HG03354 (cell line): ENCODE measurements at regions not wholly inside any gene's neighbourhood (a gene's known extent, or its start where the extent isn't known, plus 50 kb on each side); places are given as distances from the start of the nearest gene placed in this dataset.

Experiments used
- ATAC-seq: cut with Tn5 transposase; IDR thresholded peaks from one replicate; pipeline ENCODE4 v1.9.1; 2021; ENCODE audit warnings: mild to moderate bottlenecking; ENCODE audit not compliant: unreplicated experiment, poor library complexity, severe bottlenecking

DNA sequence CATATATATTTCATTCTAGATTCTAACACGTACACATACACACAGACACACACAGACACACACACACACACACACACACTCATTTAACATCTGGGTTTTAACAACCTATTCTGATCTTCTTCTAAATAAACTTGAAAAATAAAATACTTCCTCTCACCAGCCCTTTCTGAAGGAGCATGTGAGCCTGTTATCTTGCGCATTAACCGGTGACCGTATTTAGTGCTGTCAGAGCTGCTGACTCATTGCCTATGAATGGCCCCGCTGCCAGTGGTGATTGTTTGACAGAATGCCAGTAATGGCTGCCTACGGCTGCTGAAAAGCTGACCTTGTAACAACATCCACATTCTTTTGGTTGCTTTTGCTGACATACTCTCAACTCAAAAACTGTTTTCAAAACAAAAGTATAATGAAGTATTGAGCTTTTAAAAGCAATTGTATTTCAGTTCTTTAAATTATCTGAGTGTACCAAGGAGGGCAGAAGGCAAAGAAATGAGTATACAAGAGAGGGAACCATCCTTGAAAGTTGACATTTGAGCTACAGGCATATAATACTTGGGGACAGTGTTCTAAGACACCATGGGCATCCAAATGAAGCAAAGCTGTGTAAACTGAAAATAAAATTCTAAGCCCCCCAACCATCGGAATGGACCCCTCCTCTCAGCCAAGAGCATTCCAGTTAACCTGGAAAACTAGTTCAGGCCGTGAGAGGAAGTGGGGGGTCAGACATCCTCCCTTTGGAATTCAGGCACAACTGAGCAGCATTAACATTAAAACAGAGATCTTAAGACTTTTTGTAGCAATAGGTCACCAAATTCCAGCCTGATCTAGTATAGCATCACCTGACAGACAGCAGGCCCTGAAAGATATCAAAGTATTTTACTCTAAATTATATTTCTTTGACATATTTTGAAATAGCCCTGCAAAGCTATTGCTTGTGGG lies 50.2 kb upstream of the DTNA start:
- no peak for ATAC-seq
